Frontal cortex (tissue), 3 donors: ENCODE measurements at regions not wholly inside any gene's neighbourhood (a gene's known extent, or its start where the extent isn't known, plus 50 kb on each side); places are given as distances from the start of the nearest gene placed in this dataset.

ENCODE experiments used
- DNase-seq, 2 donors: peaks; one replicate each; pipeline ENCODE4 v3.0.0; 2012; ENCODE audit warnings: low spot score in 2 of 2
- FAIRE-seq: peaks from 2 replicates; lab custom pipeline; 2012; peaks lifted over from hg19 to GRCh38; lab: Jason Lieb, UNC
- donor health status: control.
- donor health status: control.
- donor health status: control.

GRCh38 chr3:89622063-89622700, 514.8 kb downstream of the EPHA3 start:
- FAIRE-seq: no peak
- DNase-seq: no peak

- no peak for FAIRE-seq
These were observed 517.1 kb downstream of the EPHA3 start for GRCh38 chr3:89624494-89624893.

GRCh38 chr3:89625945-89626344, 518.5 kb downstream of the EPHA3 start:
- FAIRE-seq (no peak), DNase-seq (no peak)

More at GRCh38 chr3:89624494-89624893, 517.1 kb downstream of the EPHA3 start:
- DNase-seq: no peak

GRCh38 chr3:89628856-89629670, 521.6 kb downstream of the EPHA3 start:
- DNase-seq (no peak), FAIRE-seq (no peak)

- FAIRE-seq (no peak), DNase-seq (no peak)
These were observed 527.7 kb downstream of the EPHA3 start for GRCh38 chr3:89635137-89635536.

GRCh38 chr3:89644716-89645115, 537.3 kb downstream of the EPHA3 start:
- no peak for DNase-seq
- no peak for FAIRE-seq

GRCh38 chr3:89649431-89649830, 542.0 kb downstream of the EPHA3 start:
- DNase-seq (no peak), FAIRE-seq (no peak)

- FAIRE-seq: no peak
- DNase-seq: no peak
These were observed 546.6 kb downstream of the EPHA3 start for GRCh38 chr3:89654031-89654430.

- DNase-seq (no peak), FAIRE-seq (no peak)
These were observed 549.0 kb downstream of the EPHA3 start for GRCh38 chr3:89656388-89656787.

GRCh38 chr3:89679686-89680085, 572.3 kb downstream of the EPHA3 start:
- no peak for DNase-seq
- FAIRE-seq: no peak

- DNase-seq: no peak
- FAIRE-seq: no peak
These were observed 575.1 kb downstream of the EPHA3 start for GRCh38 chr3:89682556-89682955.

GRCh38 chr3:89685731-89686130, 578.3 kb downstream of the EPHA3 start:
- FAIRE-seq (no peak), DNase-seq (no peak)

GRCh38 chr3:89690646-89691045, 583.2 kb downstream of the EPHA3 start:
- DNase-seq (no peak), FAIRE-seq (no peak)

GRCh38 chr3:89692601-89693000, 585.2 kb downstream of the EPHA3 start:
- DNase-seq (no peak), FAIRE-seq (no peak)

- no peak for FAIRE-seq
These were observed 590.0 kb downstream of the EPHA3 start for GRCh38 chr3:89697321-89697916.

GRCh38 chr3:89698208-89698830, 590.9 kb downstream of the EPHA3 start:
- no peak for FAIRE-seq
- no peak for DNase-seq

More at GRCh38 chr3:89697321-89697916, 590.0 kb downstream of the EPHA3 start:
- DNase-seq: no peak

- no peak for DNase-seq
- FAIRE-seq: no peak
These were observed 591.8 kb downstream of the EPHA3 start for GRCh38 chr3:89699229-89699628.

- FAIRE-seq (no peak), DNase-seq (no peak)
These were observed 592.4 kb downstream of the EPHA3 start for GRCh38 chr3:89699771-89700170.

- FAIRE-seq (no peak), DNase-seq (no peak)
These were observed 595.0 kb downstream of the EPHA3 start for GRCh38 chr3:89702404-89702803.

GRCh38 chr3:89713196-89713595, 605.8 kb downstream of the EPHA3 start:
- DNase-seq (no peak), FAIRE-seq (no peak)

GRCh38 chr3:89714237-89714636, 606.8 kb downstream of the EPHA3 start:
- FAIRE-seq (no peak), DNase-seq (no peak)
